Nephron (organoid): ENCODE measurements at regions not wholly inside any gene's neighbourhood (a gene's known extent, or its start where the extent isn't known, plus 50 kb on each side); places are given as distances from the start of the nearest gene placed in this dataset.
"Not testable (repeated sequence)": the region's sequence is repeated elsewhere in the genome, so short reads cannot be mapped to it uniquely, and the experiment has no call there.

Experiments used
- H3K27ac Mint-ChIP-seq, 3 experiments: 2 replicates each; pipeline ENCODE4 v1.8.0; 2020; ENCODE audit warnings: mixed read lengths in 3 of 3, mild to moderate bottlenecking in 2 of 3, moderate library complexity in 1 of 3
- H3K27me3 Mint-ChIP-seq: 2 replicates; pipeline ENCODE4 v1.8.0; 2021; ENCODE audit warnings: low read depth, mild to moderate bottlenecking, moderate library complexity, mixed read lengths
- H3K36me3 Mint-ChIP-seq: 2 replicates; pipeline ENCODE4 v1.8.0; 2020; ENCODE audit warnings: low read depth, mixed read lengths
- H3K4me1 Mint-ChIP-seq: 2 replicates; pipeline ENCODE4 v1.8.0; 2020; ENCODE audit warnings: mixed read lengths
- H3K4me3 Mint-ChIP-seq, 3 experiments: 2 replicates each; pipeline ENCODE4 v1.8.0; 2020; ENCODE audit warnings: mild to moderate bottlenecking in 3 of 3, mixed read lengths in 3 of 3, moderate library complexity in 2 of 3
- H3K9me3 Mint-ChIP-seq: 2 replicates; pipeline ENCODE4 v1.8.0; 2020; ENCODE audit warnings: mixed read lengths
- TF ChIP-seq, protein P1 (sequence below), 3 experiments: fragments of 200-600 bp; sonication (generic); IDR thresholded peaks; one replicate each; pipeline ENCODE4 v1.5.0; 2021; ENCODE audit warnings: antibody characterized with exemption in 3 of 3; ENCODE audit not compliant: unreplicated experiment in 3 of 3

- no peaks in the 10 kb centered on the region for H3K36me3 Mint-ChIP-seq
- no peak overlapping the region for H3K27ac Mint-ChIP-seq
- TF ChIP-seq, protein P1, sequence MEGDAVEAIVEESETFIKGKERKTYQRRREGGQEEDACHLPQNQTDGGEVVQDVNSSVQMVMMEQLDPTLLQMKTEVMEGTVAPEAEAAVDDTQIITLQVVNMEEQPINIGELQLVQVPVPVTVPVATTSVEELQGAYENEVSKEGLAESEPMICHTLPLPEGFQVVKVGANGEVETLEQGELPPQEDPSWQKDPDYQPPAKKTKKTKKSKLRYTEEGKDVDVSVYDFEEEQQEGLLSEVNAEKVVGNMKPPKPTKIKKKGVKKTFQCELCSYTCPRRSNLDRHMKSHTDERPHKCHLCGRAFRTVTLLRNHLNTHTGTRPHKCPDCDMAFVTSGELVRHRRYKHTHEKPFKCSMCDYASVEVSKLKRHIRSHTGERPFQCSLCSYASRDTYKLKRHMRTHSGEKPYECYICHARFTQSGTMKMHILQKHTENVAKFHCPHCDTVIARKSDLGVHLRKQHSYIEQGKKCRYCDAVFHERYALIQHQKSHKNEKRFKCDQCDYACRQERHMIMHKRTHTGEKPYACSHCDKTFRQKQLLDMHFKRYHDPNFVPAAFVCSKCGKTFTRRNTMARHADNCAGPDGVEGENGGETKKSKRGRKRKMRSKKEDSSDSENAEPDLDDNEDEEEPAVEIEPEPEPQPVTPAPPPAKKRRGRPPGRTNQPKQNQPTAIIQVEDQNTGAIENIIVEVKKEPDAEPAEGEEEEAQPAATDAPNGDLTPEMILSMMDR (IDR thresholded peaks at IDR 0.05; ENCODE audit: unreplicated experiment in 3 of 3): no peak
- no peak overlapping the region for H3K4me3 Mint-ChIP-seq
- no peaks in the 10 kb centered on the region for H3K4me1 Mint-ChIP-seq
- peaks cover 16% of the 10 kb centered on the region for H3K27me3 Mint-ChIP-seq
- H3K9me3 Mint-ChIP-seq: peaks cover 4% of the 10 kb centered on the region
Observed at GRCh38 chr5:179464631-179465030, 85.7 kb upstream of the RUFY1 start.

DNA sequence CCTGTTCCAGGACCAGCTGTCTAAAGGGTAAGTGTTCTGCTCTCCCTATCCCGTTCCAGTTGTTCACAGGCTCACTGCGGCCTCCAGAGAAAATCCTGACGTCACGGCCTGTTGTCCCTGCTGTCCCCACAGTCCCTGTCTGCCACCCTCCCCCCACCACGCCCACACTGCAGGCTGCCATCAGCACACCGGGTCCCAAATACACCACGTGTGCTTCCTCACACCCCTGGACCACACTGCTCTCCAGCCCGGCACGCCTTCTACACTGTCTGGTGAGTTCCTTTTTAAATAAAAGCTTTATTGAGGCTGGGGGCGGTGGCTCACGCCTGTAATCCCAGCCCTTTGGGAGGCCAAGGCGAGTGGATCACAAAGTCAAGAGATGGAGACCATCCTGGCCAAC is 88.3 kb upstream of the RUFY1 start:
- Mint-ChIP-seq H3K4me3 (no peak overlapping the region), H3K27ac (no peak overlapping the region), H3K4me1 (no peaks in the 10 kb centered on the region), H3K27me3 (peaks cover 22% of the 10 kb centered on the region), H3K36me3 (no peaks in the 10 kb centered on the region), H3K9me3 (peaks cover 7% of the 10 kb centered on the region)
- TF ChIP-seq, protein P1 (IDR thresholded peaks at IDR 0.05; ENCODE audit: unreplicated experiment in 3 of 3): no peak

DNA sequence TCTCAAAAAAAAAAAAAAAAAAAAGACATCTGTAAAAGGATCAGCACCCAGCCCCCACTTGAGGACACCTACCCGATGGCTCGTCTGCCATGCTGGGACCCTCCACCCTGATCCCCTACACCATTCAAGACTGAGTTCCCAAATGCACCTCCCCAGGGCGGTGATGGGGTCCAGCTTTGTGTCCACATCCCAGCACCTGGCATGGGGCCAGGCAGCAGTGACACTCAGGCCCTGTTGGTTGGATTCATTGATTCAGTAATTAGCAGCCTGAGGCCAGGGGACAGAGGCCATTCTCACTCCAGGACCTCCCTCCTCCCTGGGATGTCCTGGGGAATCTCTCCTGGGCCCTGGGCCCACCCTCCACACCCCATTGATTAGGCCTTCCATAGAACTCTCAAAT is 88.8 kb upstream of the RUFY1 start:
- Mint-ChIP-seq H3K9me3 (peaks cover 7% of the 10 kb centered on the region), H3K27ac (no peak overlapping the region), H3K36me3 (no peaks in the 10 kb centered on the region), H3K27me3 (peaks cover 22% of the 10 kb centered on the region), H3K4me1 (no peaks in the 10 kb centered on the region), H3K4me3 (no peak overlapping the region)
- TF ChIP-seq, protein P1 (IDR thresholded peaks at IDR 0.05; ENCODE audit: unreplicated experiment in 3 of 3): no peak

DNA sequence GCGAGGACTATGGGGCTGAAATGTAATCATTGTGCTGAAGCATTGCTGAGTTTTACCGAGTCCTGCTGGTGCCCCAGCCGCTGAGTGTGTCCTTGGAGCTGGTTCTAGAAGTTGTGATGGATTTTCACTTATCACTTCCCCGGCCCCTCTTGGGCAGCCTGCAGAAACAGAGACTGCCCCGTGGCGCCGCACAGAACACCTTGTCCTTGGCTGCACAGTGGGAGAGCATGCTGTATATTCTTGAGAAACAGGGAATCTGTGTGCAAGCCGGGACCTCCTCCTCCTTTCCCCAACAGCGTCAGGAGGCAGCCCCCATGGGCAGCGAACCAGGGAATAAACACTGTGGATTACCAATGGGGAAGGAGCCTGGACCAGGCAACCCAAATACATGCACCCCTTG is 90.6 kb upstream of the RUFY1 start:
- Mint-ChIP-seq H3K4me1 (no peaks in the 10 kb centered on the region), H3K27me3 (peaks cover 22% of the 10 kb centered on the region), H3K9me3 (peaks cover 6% of the 10 kb centered on the region), H3K36me3 (no peaks in the 10 kb centered on the region), H3K4me3 (no peak overlapping the region), H3K27ac (no peak overlapping the region)
- TF ChIP-seq, protein P1 (IDR thresholded peaks at IDR 0.05; ENCODE audit: unreplicated experiment in 3 of 3): no peak

GRCh38 chr5:179457612-179458011 is 92.7 kb upstream of the RUFY1 start:
- H3K4me3 Mint-ChIP-seq: no peak overlapping the region
- TF ChIP-seq, protein P1 (IDR thresholded peaks at IDR 0.05; ENCODE audit: unreplicated experiment in 3 of 3): no peak
- H3K4me1 Mint-ChIP-seq: no peaks in the 10 kb centered on the region
- peaks cover 11% of the 10 kb centered on the region for H3K9me3 Mint-ChIP-seq
- no peaks in the 10 kb centered on the region for H3K36me3 Mint-ChIP-seq
- H3K27me3 Mint-ChIP-seq: peaks cover 16% of the 10 kb centered on the region
- no peak overlapping the region for H3K27ac Mint-ChIP-seq

DNA sequence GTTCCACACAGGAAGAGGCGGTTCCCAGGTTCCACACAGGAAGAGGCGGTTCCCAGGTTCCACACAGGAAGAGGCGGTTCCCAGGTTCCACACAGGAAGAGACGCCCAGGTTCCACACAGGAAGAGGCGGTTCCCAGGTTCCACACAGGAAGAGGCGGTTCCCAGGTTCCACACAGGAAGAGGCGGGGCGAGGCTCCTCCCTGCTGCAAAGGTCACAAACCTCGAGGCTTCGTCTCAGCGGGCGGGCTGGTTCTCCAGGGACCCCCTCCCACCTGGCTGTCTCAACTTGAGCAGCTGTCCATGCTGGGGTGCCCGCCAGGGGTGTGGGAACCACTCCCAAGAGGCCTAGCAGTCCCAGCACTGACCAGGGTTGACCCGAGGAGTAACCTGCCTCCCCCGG is 94.3 kb upstream of the RUFY1 start:
- H3K4me3 Mint-ChIP-seq, H3K36me3 Mint-ChIP-seq, H3K4me1 Mint-ChIP-seq, H3K27ac Mint-ChIP-seq, H3K27me3 Mint-ChIP-seq: not testable (repeated sequence)
- H3K9me3 Mint-ChIP-seq: peaks cover 12% of the 10 kb centered on the region
